ENCODE measurements at regions not wholly inside any gene's neighbourhood (a gene's known extent, or its start where the extent isn't known, plus 50 kb on each side); places are given as distances from the start of the nearest gene placed in this dataset.

DNA sequence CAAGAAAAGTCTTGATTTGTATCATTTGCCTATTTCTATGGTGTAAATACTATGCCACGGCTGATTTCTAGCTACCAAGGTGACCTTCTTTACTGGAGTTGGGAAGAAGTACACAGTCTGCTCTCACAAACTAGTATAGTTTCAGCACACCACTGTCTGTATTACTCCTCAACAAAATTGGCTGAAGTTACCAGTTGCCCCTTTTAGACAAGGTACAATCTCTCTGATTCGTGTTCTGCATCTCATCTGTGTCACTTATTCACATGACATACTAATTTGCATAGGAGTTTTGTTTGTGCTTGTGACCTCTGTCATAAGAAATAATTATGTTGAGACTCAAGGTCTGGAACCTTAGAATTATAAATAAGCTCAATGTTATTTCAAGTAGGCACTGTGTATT, 97.3 kb downstream of the C11orf87 start:
- TF ChIP-seq ZFP3 (CRISPR knock-in tag; IDR thresholded peaks at IDR 0.05) (no peak), ZNF8 (CRISPR knock-in tag; IDR thresholded peaks at IDR 0.05) (no peak), ZFP30 (CRISPR knock-in tag; IDR thresholded peaks at IDR 0.05) (no peak), TOX (CRISPR knock-in tag; IDR thresholded peaks at IDR 0.05; ENCODE audit: borderline replicate concordance) (no peak), ARNTL (CRISPR knock-in tag; IDR thresholded peaks at IDR 0.05; ENCODE audit: borderline replicate concordance, low read depth) (no peak), ZNF565 (CRISPR knock-in tag; conservative IDR thresholded peaks at IDR 0.05; ENCODE audit: low read depth) (no peak), RARB (CRISPR knock-in tag; IDR thresholded peaks at IDR 0.05) (no peak), GLIS3 (CRISPR knock-in tag; IDR thresholded peaks at IDR 0.05) (no peak), PPARA (CRISPR knock-in tag; IDR thresholded peaks at IDR 0.05; ENCODE audit: borderline replicate concordance) (no peak), ZC3H10 (CRISPR knock-in tag; IDR thresholded peaks at IDR 0.05) (no peak)

Measured in SK-N-SH treated with all-trans-retinoic acid at 6 μM for 48 hours (cell line).